Psoas muscle (tissue), 7 donors: ENCODE measurements at regions not wholly inside any gene's neighbourhood (a gene's known extent, or its start where the extent isn't known, plus 50 kb on each side); places are given as distances from the start of the nearest gene placed in this dataset.
"Not testable (repeated sequence)": the region's sequence is repeated elsewhere in the genome, so short reads cannot be mapped to it uniquely, and the experiment has no call there.

Experiments used
- ATAC-seq, 4 donors: fragments of 200-7000 bp; cut with Tn5 transposase; one replicate each; pipeline ENCODE4 v1.9.1; 2020; ENCODE audit warnings: moderate library complexity in 3 of 4, mild to moderate bottlenecking in 2 of 4
- DNase-seq, 2 donors: peaks; one replicate each; pipeline ENCODE4 v3.0.0-alpha.2; 2020
- H3K27ac ChIP-seq: fragments of 200-600 bp; one replicate; pipeline ENCODE4 v1.8.0; 2022
- H3K27me3 ChIP-seq, 3 donors: fragments of 200-600 bp in 1 of 3; one replicate each; pipeline versions ENCODE4 v1.6.1 to v1.8.0; 2013 to 2022; ENCODE audit warnings: low read length in 2 of 3, mild to moderate bottlenecking in 2 of 3, moderate library complexity in 1 of 3; ENCODE audit not compliant: insufficient read depth in 3 of 3
- H3K36me3 ChIP-seq, 2 donors: fragments of 200-600 bp in 1 of 2; one replicate each; pipeline versions ENCODE4 v1.6.1 to v1.8.0; 2013 to 2022; ENCODE audit warnings: low read depth in 1 of 2, mild to moderate bottlenecking in 1 of 2, moderate library complexity in 1 of 2; ENCODE audit not compliant: insufficient read depth in 1 of 2
- H3K4me1 ChIP-seq: fragments of 200-600 bp; one replicate; pipeline ENCODE4 v1.8.0; 2022
- H3K4me3 ChIP-seq: fragments of 200-600 bp; one replicate; pipeline ENCODE4 v1.8.0; 2022; ENCODE audit warnings: mild to moderate bottlenecking
- H3K9me3 ChIP-seq: fragments of 200-600 bp; one replicate; pipeline ENCODE4 v1.8.0; 2022
- CTCF ChIP-seq: fragments of 200-600 bp; IDR thresholded peaks from one replicate; pipeline ENCODE4 v1.8.0; 2022; ENCODE audit warnings: antibody characterized with exemption
- WGBS, 3 donors: extraction: QIAGEN DNeasy Blood & Tissue Kit; methylation state at CpG; one replicate each; pipeline versions ENCODE4 v1.1.6 to v1.1.7; 2013; 5-methylcytosine and 5-hydroxymethylcytosine counted together
- intact Hi-C, 2 donors: fragments of 100-400 bp; cut with DNase I; formaldehyde crosslinking; loops; one replicate each; pipeline versions ENCODE4 v1.11.0 to v1.14.2; 2022
- donor health status: healthy with polysubstance abuse.
- donor health status: DM: no; HTN: no; CAD: no; lungs with moderate emphysema.
- donor health status: Bipolar disorder and iron deficiency.
- donor health status: healthy.
- donor health status: DM: yes; HTN: yes; CAD: no.
- donor health status: DM: no; HTN: no; CAD: no.
- donor health status: DM: yes; HTN: yes; CAD: no.

GRCh38 chr5:145015146-145015545, 820.0 kb downstream of the PRELID2 start:
- Histone ChIP-seq H3K4me1 (no peaks in the 10 kb centered on the region), H3K4me3 (no peak overlapping the region), H3K27me3 (no peaks in the 10 kb centered on the region), H3K36me3 (no peaks in the 10 kb centered on the region), H3K27ac (no peak overlapping the region), H3K9me3 (no peaks in the 10 kb centered on the region)
- ATAC-seq: no peak
- intact Hi-C loops: no loop called here
- 66 to 84% (median 78%) methylated on average over 1 of the region's 1 CpG for WGBS, 3 donors
- DNase-seq: no peak
- no peak for TF ChIP-seq CTCF

GRCh38 chr5:145014109-145014508, 821.0 kb downstream of the PRELID2 start:
- no peak overlapping the region for H3K27ac ChIP-seq
- WGBS, 3 donors: 87 to 93% (median 87%) methylated on average over 3 of the region's 3 CpGs
- no peaks in the 10 kb centered on the region for H3K36me3 ChIP-seq
- H3K9me3 ChIP-seq: no peaks in the 10 kb centered on the region
- H3K27me3 ChIP-seq: no peaks in the 10 kb centered on the region
- H3K4me1 ChIP-seq: no peaks in the 10 kb centered on the region
- no peak for DNase-seq
- H3K4me3 ChIP-seq: no peak overlapping the region
- intact Hi-C loops: loop anchor here in 1 of 2 donors (5.0 kb wide), 1 partner anchor 443 kb away; no protein-coding TSS in a partner anchor
- no peak for ATAC-seq
- no peak for TF ChIP-seq CTCF

GRCh38 chr5:145010834-145011233, 824.3 kb downstream of the PRELID2 start:
- DNase-seq (no peak), ATAC-seq (no peak)
- no peaks in the 10 kb centered on the region for H3K9me3 ChIP-seq
- no peaks in the 10 kb centered on the region for H3K36me3 ChIP-seq
- no peaks in the 10 kb centered on the region for H3K27me3 ChIP-seq
- intact Hi-C loops: loop anchor here in 1 of 2 donors (5.0 kb wide), 1 partner anchor 446 kb away; no protein-coding TSS in a partner anchor
- no peaks in the 10 kb centered on the region for H3K4me1 ChIP-seq
- TF ChIP-seq CTCF: no peak
- no peak overlapping the region for H3K4me3 ChIP-seq
- no peak overlapping the region for H3K27ac ChIP-seq

- WGBS, 3 donors: 57 to 75% (median 67%) methylated on average over 2 of the region's 2 CpGs
- DNase-seq (no peak), ATAC-seq (no peak)
- no peak for TF ChIP-seq CTCF
- H3K36me3 ChIP-seq: no peaks in the 10 kb centered on the region
- no peak overlapping the region for H3K4me3 ChIP-seq
- intact Hi-C loops: no loop called here
- H3K27ac ChIP-seq: no peak overlapping the region
- no peaks in the 10 kb centered on the region for H3K27me3 ChIP-seq
- no peaks in the 10 kb centered on the region for H3K4me1 ChIP-seq
- H3K9me3 ChIP-seq: no peaks in the 10 kb centered on the region
Observed at GRCh38 chr5:145008876-145009530, 826.1 kb downstream of the PRELID2 start.

- H3K27ac ChIP-seq, intact Hi-C loops, H3K9me3 ChIP-seq, DNase-seq, H3K27me3 ChIP-seq, H3K4me1 ChIP-seq, H3K36me3 ChIP-seq, H3K4me3 ChIP-seq, ATAC-seq: not testable (repeated sequence)
Observed at GRCh38 chr5:144994356-144994755, 823.7 kb downstream of the KCTD16 start.
